Right cardiac atrium (tissue), 5 donors: ENCODE measurements at regions not wholly inside any gene's neighbourhood (a gene's known extent, or its start where the extent isn't known, plus 50 kb on each side); places are given as distances from the start of the nearest gene placed in this dataset.

Experiments used
- ATAC-seq, 2 donors: fragments of 200-7000 bp; cut with Tn5 transposase; one replicate each; pipeline versions ENCODE4 v1.8.0 to v1.9.1; 2020; ENCODE audit warnings: moderate library complexity in 2 of 2, mild to moderate bottlenecking in 1 of 2
- DNase-seq, 3 donors: peaks; one replicate each; pipeline ENCODE4 v3.0.0-alpha.2; 2020
- H3K27ac ChIP-seq: one replicate; pipeline ENCODE4 v1.5.1; 2013; ENCODE audit warnings: mild to moderate bottlenecking, low read length, control low read depth, moderate library complexity
- H3K27me3 ChIP-seq: one replicate; pipeline ENCODE4 v1.6.1; 2013; ENCODE audit not compliant: control insufficient read depth, insufficient read depth
- H3K4me1 ChIP-seq: one replicate; pipeline ENCODE4 v1.6.1; 2013; ENCODE audit warnings: low read length; ENCODE audit not compliant: control insufficient read depth, insufficient read depth
- H3K4me3 ChIP-seq: one replicate; pipeline ENCODE4 v1.5.1; 2013; ENCODE audit warnings: low read length, control low read depth
- H3K9me3 ChIP-seq: one replicate; pipeline ENCODE4 v1.6.1; 2013; ENCODE audit warnings: low read length; ENCODE audit not compliant: control insufficient read depth
- WGBS: extraction: QIAGEN DNeasy Blood & Tissue Kit; methylation state at CpG from one replicate; pipeline ENCODE4 v1.1.7; 2013; 5-methylcytosine and 5-hydroxymethylcytosine counted together
- intact Hi-C, 4 donors: fragments of 100-400 bp; cut with DNase I; formaldehyde crosslinking; loops; one replicate each; pipeline versions ENCODE4 v1.11.0 to v1.14.0; 2022 to 2023
- donor health status: healthy with polysubstance abuse.
- donor health status: DM: no; HTN: yes; CAD: no.
- donor health status: DM: no; HTN: no; CAD: no.
- donor health status: DM: no; HTN: yes; CAD: no; lungs with severe emphysema.
- donor health status: DM: yes; HTN: yes; CAD: no.

DNA sequence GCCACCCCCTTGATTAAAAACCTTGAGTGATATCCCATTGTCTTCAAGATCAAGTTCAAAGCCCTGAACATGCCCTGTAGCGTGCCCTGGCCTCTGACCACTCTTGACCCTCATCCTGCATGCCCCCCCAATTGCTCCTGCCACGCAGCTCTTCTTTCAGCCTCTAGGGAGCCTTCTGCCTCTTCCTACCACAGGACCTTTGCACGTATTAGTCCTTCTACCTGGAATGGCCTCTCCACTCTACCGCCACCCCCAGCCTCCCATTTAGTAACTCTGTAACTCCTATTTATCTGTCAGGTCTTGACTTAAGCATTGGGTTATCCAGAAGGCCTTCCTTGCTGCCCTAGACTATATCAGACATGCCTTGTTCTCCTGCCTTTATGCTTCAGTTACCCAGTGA, 203.6 kb downstream of the TRIM29 start:
- Histone ChIP-seq H3K9me3 (no peaks in the 10 kb centered on the region), H3K27me3 (no peaks in the 10 kb centered on the region), H3K27ac (no peak overlapping the region), H3K4me1 (no peaks in the 10 kb centered on the region), H3K4me3 (no peak overlapping the region)
- intact Hi-C loops, result no loop called here
- no peak for ATAC-seq
- WGBS, result 84% methylated on average over 4 of the region's 4 CpGs
- DNase-seq, result no peak

DNA sequence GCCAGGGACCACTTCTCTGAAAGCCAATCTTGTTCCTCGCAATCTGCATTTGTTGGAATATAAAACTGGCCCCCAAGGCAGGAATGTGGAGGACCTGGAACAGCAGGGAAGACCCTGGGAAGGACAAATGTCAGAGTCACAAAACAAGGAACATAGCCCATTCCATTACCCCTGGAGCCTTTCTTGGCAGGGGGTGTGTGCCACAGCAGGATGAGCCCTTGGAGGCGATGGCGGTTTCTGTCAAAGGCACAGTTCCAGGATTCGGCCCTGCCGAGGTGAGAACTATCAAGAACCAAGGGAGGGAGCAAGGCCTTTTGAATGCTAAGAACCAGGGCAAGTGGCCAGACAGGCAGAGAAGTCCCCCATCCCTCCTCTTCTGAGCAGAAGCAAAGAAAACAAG, 204.3 kb downstream of the TRIM29 start:
- no peak for DNase-seq
- H3K27me3 ChIP-seq, result no peaks in the 10 kb centered on the region
- intact Hi-C loops, result no loop called here
- H3K4me1 ChIP-seq, result no peaks in the 10 kb centered on the region
- ATAC-seq, result no peak
- H3K4me3 ChIP-seq, result no peak overlapping the region
- H3K9me3 ChIP-seq, result no peaks in the 10 kb centered on the region
- no peak overlapping the region for H3K27ac ChIP-seq
- 37% methylated on average over 5 of the region's 5 CpGs for WGBS

DNA sequence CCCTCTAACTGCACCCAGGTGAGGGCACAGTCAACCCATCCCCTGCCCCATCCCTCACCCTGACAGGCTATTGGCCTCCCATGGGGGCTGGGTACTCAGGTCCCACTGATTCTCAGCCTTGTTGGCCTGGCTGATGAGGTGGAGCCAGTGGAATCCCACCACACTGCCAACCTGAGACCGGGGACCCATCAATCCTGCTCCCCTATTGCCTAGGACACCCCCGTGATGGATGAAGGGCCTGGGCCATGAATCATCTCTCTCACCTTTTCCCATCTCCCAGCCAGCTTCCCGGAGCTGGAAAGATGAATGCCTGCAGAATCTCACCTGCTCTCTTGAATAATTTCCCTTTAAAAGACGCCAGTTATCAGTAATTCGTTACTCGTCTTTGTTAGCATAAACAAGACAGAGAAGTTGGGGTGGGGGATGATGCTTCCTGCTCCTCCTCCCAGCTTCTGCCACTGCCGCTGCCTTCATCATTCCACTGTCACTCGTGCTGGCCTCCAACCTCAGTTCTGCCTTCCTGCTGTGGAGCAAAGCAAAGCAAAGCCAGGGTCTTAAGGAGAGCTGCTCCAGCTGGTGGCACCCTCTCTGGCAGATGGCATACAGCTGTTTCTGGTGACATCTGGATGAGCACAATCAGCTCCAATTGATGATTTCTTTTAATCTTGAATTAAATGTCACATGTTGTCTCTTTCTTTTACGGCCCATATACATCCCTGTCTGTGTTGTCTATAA, 204.0 kb upstream of the NECTIN1 start:
- ATAC-seq (no peak), DNase-seq (no peak)
- no peak overlapping the region for H3K27ac ChIP-seq
- 51% methylated on average over 9 of the region's 9 CpGs for WGBS
- no peaks in the 10 kb centered on the region for H3K9me3 ChIP-seq
- no peaks in the 10 kb centered on the region for H3K27me3 ChIP-seq
- no peak overlapping the region for H3K4me3 ChIP-seq
- no peaks in the 10 kb centered on the region for H3K4me1 ChIP-seq
- intact Hi-C loops, result no loop called here

DNA sequence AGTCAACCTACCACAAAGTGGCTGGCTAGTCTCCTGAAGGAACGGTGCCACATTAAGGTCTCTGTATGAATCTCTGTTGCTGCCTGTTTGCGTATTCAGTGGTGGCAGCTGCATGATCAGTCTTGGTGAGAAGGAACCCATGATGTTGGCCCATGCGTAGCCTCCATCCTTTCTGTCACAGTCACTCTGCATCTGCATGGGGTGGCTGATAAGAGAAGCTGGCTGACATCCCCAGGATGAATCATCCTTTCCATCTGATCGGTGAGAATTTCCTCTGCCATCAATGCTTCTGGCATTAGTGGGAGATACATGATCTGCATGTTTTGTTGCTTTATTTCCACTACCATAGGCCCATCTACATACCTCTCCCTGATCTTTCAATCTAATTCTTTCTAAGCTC, 199.0 kb upstream of the NECTIN1 start:
- Histone ChIP-seq H3K27me3 (no peaks in the 10 kb centered on the region), H3K9me3 (no peaks in the 10 kb centered on the region), H3K27ac (no peak overlapping the region), H3K4me3 (no peak overlapping the region), H3K4me1 (no peaks in the 10 kb centered on the region)
- ATAC-seq, result no peak
- intact Hi-C loops, result no loop called here
- DNase-seq, result no peak
- WGBS, result 64% methylated on average over 4 of the region's 4 CpGs

DNA sequence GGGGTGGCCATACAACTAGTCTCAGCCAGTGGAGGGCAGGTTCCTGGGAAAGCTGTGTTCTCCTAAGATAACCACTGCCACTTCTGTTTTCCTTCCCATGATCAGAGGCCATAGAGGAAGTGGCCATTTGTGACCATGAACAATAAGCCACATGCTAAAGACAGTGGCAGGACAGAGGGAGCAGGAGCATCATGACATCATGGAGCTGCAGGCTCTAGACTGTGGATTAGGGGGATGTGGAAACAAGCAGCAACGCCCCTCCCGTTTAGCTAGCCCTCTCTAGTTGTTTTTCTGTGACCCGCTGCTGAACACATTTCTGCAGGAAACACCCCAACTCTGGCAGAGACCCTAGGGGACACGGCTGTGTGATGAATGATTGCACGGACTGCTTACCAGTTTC, 195.0 kb upstream of the NECTIN1 start:
- Histone ChIP-seq H3K9me3 (no peaks in the 10 kb centered on the region), H3K27me3 (no peaks in the 10 kb centered on the region), H3K27ac (no peak overlapping the region), H3K4me3 (no peak overlapping the region), H3K4me1 (no peaks in the 10 kb centered on the region)
- intact Hi-C loops, result no loop called here
- DNase-seq, result no peak
- 72% methylated on average over 5 of the region's 5 CpGs for WGBS
- no peak for ATAC-seq

DNA sequence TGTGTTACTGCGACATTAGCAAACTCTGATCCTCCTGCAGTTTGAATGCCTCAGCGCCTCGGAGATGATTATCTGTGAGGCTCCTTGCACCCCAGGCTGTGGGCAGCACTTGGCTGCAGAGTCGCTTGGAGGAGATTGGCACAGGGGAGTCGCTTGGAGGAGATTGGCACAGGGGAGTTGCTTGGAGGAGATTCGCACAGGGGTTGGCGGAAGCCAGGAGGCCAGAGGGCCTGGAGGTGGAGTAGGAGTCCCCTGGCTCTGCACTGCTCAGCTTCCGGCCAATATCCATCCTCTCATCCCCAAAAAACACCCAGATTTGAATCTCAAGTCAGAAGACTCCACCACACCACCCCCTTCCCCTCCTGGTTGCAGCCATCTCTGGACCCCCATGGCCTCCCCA, 192.6 kb upstream of the NECTIN1 start:
- DNase-seq, result no peak
- H3K27me3 ChIP-seq, result no peaks in the 10 kb centered on the region
- H3K4me3 ChIP-seq, result no peak overlapping the region
- no peak for ATAC-seq
- H3K4me1 ChIP-seq, result no peaks in the 10 kb centered on the region
- H3K27ac ChIP-seq, result no peak overlapping the region
- H3K9me3 ChIP-seq, result no peaks in the 10 kb centered on the region
- intact Hi-C loops, result no loop called here
- 88% methylated on average over 8 of the region's 8 CpGs for WGBS

DNA sequence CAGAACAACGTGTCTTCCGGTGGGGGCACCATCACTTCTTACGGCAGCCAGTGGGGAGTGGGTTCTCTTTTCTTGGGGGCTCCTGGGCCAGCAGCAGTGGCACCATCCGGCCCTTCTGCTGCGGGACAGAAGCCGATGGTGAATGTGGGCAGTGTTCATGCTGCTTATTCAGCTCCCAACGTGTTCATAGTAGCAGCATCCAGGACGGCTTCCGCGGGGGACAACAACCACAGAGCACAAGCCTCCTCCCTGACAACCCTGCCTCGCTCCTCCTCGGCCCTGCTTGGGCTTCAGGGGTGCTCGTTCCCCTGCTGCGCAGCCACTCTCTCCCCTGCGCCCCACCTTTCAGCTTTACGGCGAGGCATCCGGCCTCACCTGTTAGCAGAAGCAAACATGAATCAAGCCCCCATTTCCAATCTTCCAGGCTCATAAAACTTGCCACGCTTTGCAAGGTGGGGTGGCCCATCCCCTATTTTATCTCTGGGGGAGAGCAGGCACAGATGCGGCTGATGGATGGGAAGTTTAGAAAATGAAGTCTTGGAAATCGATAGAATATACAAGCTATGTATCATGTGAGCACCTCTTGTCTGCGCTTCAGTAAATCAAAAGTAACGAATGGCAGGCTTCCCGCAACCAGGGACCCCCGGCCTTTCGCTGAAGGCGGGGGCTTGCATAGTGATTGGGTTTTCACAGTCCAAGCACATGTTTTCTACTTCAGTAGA, 191.8 kb upstream of the NECTIN1 start:
- Histone ChIP-seq H3K27me3 (no peaks in the 10 kb centered on the region), H3K9me3 (no peaks in the 10 kb centered on the region), H3K27ac (no peak overlapping the region), H3K4me3 (no peak overlapping the region), H3K4me1 (no peaks in the 10 kb centered on the region)
- 80% methylated on average over 27 of the region's 27 CpGs for WGBS
- ATAC-seq (no peak), DNase-seq (no peak)
- intact Hi-C loops, result no loop called here

DNA sequence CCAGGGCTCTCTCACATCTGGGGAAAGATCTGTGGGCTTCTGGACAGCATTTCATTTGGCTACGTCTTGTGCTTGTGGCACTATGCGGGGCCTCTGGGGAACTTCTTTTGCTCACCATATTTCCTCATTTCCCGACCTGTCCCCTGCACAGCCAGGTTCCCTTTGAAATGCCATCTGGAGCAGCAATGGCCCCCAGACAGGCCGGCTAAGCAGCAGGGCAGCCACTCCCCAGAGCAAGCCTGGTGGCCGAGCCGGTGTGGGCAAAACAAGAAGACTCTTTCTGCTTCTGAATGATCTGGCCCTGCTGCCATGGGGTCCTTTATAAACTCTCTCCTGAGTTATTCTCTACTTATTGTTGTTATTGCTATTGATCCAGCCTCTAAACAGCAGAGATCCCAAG, 190.7 kb upstream of the NECTIN1 start:
- DNase-seq (no peak), ATAC-seq (no peak)
- no peak overlapping the region for H3K4me3 ChIP-seq
- H3K27me3 ChIP-seq, result no peaks in the 10 kb centered on the region
- 64% methylated on average over 6 of the region's 6 CpGs for WGBS
- no peak overlapping the region for H3K27ac ChIP-seq
- H3K9me3 ChIP-seq, result no peaks in the 10 kb centered on the region
- intact Hi-C loops, result no loop called here
- H3K4me1 ChIP-seq, result no peaks in the 10 kb centered on the region

DNA sequence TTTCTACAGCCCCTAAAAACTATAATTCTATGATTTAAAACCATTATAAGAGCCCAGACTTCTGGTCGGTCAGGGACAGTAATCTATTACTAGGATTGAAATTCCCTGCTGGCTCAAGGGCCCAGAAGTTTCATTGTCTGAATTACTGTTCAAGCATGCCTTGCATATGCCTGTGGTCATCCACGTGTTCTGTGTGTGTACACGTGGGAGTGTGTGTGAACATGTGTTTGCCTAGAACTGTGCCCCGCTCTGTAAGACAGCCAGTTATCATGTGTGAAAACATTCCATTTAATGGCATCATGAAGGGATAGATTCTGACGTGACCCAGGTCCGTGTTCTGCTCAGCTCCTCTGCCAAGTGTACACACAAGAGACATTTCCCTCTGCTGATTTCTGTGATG, 189.3 kb upstream of the NECTIN1 start:
- no peak for DNase-seq
- 46% methylated on average over 6 of the region's 6 CpGs for WGBS
- no peak for ATAC-seq
- H3K9me3 ChIP-seq, result no peaks in the 10 kb centered on the region
- no peak overlapping the region for H3K4me3 ChIP-seq
- H3K27ac ChIP-seq, result no peak overlapping the region
- no peaks in the 10 kb centered on the region for H3K4me1 ChIP-seq
- H3K27me3 ChIP-seq, result no peaks in the 10 kb centered on the region
- intact Hi-C loops, result no loop called here

DNA sequence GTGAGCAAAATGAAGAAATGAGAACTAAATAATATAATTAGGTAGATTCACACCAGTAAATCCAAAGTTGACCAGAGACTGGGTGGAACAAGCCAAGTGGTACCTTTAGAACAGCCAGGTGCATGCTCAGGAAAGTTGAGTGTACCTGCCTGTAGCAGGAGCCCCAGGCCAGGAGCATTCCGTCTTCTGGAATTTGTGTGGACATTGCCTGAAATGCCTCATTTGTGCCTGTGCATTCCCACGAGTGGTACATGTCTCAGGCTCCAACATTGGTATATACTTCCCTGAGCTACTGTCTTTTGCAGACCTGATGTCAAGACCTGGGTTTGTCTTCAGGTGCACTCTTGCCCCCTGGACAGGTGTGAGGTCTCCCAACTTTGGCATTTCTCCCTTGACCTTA, 187.6 kb upstream of the NECTIN1 start:
- intact Hi-C loops, result no loop called here
- Histone ChIP-seq H3K27ac (no peak overlapping the region), H3K4me1 (no peaks in the 10 kb centered on the region), H3K9me3 (no peaks in the 10 kb centered on the region), H3K27me3 (no peaks in the 10 kb centered on the region), H3K4me3 (no peak overlapping the region)
- ATAC-seq (no peak), DNase-seq (no peak)
- 77% methylated on average over 2 of the region's 2 CpGs for whole genome bisulfite sequencing

DNA sequence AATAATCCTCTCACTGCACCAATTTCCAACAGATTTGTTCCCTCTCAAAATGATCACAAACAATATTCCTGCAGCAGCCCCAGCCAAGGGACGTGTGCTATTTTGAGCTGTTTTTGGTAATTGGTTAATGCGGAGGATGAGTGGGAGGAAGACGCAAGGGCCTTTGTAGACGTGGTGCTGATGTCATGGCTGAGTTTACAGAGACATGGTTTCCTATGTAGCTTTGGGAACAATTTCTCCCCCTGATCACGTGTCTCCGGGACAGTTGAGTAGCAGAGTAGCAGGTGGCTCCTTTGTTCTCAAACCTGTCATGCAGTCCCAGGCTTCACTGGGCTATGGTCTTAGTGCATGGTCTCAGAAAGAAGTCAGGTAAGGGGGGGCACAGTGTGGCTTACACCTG, 183.2 kb upstream of the NECTIN1 start:
- Histone ChIP-seq H3K9me3 (no peaks in the 10 kb centered on the region), H3K27me3 (no peaks in the 10 kb centered on the region), H3K27ac (no peak overlapping the region), H3K4me3 (no peak overlapping the region), H3K4me1 (no peaks in the 10 kb centered on the region)
- intact Hi-C loops, result no loop called here
- DNase-seq, result no peak
- WGBS, result 77% methylated on average over 6 of the region's 6 CpGs
- ATAC-seq, result no peak
